SU-DHL-6 (cell line): ENCODE measurements at regions not wholly inside any gene's neighbourhood (a gene's known extent, or its start where the extent isn't known, plus 50 kb on each side); places are given as distances from the start of the nearest gene placed in this dataset.

Experiments
- CTCF ChIP-seq: fragments of 200-600 bp; sonication (generic); IDR thresholded peaks from one replicate; pipeline ENCODE4 v1.5.1; 2017; ENCODE audit warnings: antibody characterized with exemption, mild to moderate bottlenecking, low read length, moderate library complexity; ENCODE audit not compliant: insufficient read depth, poor library complexity, severe bottlenecking
- EZH2phosphoT487 ChIP-seq: fragments of 200-600 bp; sonication (generic), shearing (Covaris generic); conservative IDR thresholded peaks from 2 replicates; pipeline ENCODE4 v1.6.1; 2018; ENCODE audit warnings: mild to moderate bottlenecking, antibody characterized with exemption, low read length, moderate library complexity, mixed read lengths

DNA sequence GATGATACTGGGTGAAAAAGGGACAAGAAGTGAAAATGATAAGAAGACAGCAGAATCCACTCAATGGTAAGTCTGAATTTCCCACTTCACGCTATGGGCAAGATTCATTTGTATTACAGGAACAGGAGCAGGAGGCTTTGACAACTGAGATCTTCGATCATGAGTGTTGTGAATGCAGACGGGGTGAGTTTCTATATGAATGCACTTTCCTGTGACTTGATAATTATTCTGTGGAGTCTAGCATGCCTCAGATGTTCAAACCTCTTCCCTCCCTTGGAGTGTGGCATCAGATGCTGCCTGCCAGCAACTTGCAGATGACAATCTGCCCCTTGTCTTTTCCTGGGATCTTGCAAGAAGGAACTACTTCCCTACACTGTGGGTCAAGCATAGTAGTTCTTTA lies 225.4 kb downstream of the HLX start:
- no peak for TF ChIP-seq CTCF
- TF ChIP-seq EZH2phosphoT487 = no peak
